ENCODE measurements at regions not wholly inside any gene's neighbourhood (a gene's known extent, or its start where the extent isn't known, plus 50 kb on each side); places are given as distances from the start of the nearest gene placed in this dataset.

DNA sequence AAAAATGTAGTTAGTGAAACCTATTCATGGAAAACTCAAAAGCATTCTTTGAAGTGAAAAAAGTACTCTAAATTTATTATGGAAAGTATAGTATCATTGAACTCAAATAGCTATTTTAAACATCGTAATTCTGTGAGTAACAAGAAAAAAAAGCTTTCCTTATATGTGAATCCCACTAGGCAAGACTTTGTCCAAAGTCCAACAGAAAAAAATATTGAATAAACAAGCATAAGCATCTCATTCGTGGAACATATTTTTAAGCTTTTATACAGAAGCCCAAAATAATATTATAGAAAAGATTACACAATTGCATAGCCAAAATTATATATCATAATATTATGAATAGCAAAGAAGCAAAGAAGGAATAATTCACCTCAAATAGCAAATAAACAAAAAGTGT is 79.4 kb upstream of the IFNE start:
- ChIA-PET POLR2A (no interaction called here), CTCF (interaction anchor here (0.5 to 1.6 kb wide), 4 partner anchors 12 to 315 kb away, joined by 3 to 4 read pairs (median 4); no protein-coding TSS in a partner anchor)
- no CpG with 5 or more reads among the region's 2 CpGs for WGBS (ENCODE audit: insufficient coverage)
- Histone ChIP-seq H3K4me3 (ENCODE audit: control insufficient read depth in 1 of 7, extremely low read depth in 1 of 7, insufficient read depth in 4 of 7, low read depth in 2 of 7, low read length in 6 of 7) (no peak overlapping the region), H3K27ac (ENCODE audit: insufficient read depth in 1 of 2, low read depth in 1 of 2, low read length in 2 of 2, poor library complexity in 1 of 2, severe bottlenecking in 2 of 2) (no peak overlapping the region), H3K36me3 (ENCODE audit: control insufficient read depth in 4 of 4, insufficient read depth in 4 of 4, low read length in 3 of 4) (no peaks in the 10 kb centered on the region), H3K4me1 (ENCODE audit: control extremely low read depth in 1 of 4, control insufficient read depth in 4 of 4, insufficient read depth in 4 of 4, low read length in 3 of 4) (peaks cover 4 to 17% (median 14%) of the 10 kb centered on the region in 4 experiments), H3K27me3 (replicated peaks in 2 of 5; ENCODE audit: control insufficient read depth in 4 of 5, insufficient read depth in 5 of 5, low read length in 4 of 5) (peaks cover 17 to 91% (median 39%) of the 10 kb centered on the region in 5 experiments), H3K9me3 (ENCODE audit: control extremely low read depth in 1 of 5, control insufficient read depth in 4 of 5, insufficient read depth in 2 of 5, low read depth in 1 of 5, low read length in 4 of 5) (no peaks in the 10 kb centered on the region)
- no peak for DNase-seq

DNA sequence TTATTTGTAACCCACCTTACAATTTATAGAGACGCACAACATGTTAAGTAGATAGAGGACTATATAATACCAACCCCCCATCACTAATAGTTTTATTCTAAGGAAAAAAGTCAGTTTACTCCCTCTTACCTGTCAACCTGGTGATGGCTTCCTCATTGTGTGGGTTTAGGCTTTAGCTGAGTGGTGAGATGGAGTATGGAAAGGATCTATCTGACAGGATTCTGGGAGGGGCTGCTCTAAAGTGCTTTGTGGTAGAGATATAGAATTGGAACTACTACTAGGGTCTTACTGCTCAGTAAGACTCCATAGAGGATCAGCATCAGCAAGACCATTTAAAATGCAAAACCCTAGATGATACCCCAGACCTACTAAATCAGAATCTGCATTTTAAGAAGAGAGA is 82.1 kb upstream of the IFNE start:
- POLR2A ChIA-PET = interaction anchor here (0.6 kb wide), 1 partner anchor 1671 kb away, joined by 3 read pairs; no protein-coding TSS in a partner anchor
- H3K27me3 ChIP-seq (replicated peaks in 2 of 5; ENCODE audit: control insufficient read depth in 4 of 5, insufficient read depth in 5 of 5, low read length in 4 of 5) = peaks cover 12 to 83% (median 32%) of the 10 kb centered on the region in 5 experiments
- no peak for DNase-seq
- CTCF ChIA-PET = no interaction called here
- WGBS (ENCODE audit: insufficient coverage) = no CpG with 5 or more reads among the region's 1 CpG
- no peaks in the 10 kb centered on the region for H3K36me3 ChIP-seq (ENCODE audit: control insufficient read depth in 4 of 4, insufficient read depth in 4 of 4, low read length in 3 of 4)
- no peak overlapping the region for H3K27ac ChIP-seq (ENCODE audit: insufficient read depth in 1 of 2, low read depth in 1 of 2, low read length in 2 of 2, poor library complexity in 1 of 2, severe bottlenecking in 2 of 2)
- no peaks in the 10 kb centered on the region for H3K9me3 ChIP-seq (ENCODE audit: control extremely low read depth in 1 of 5, control insufficient read depth in 4 of 5, insufficient read depth in 2 of 5, low read depth in 1 of 5, low read length in 4 of 5)
- peaks cover 0 to 9% (median 9%) of the 10 kb centered on the region in 4 experiments for H3K4me1 ChIP-seq (ENCODE audit: control extremely low read depth in 1 of 4, control insufficient read depth in 4 of 4, insufficient read depth in 4 of 4, low read length in 3 of 4)
- H3K4me3 ChIP-seq (ENCODE audit: control insufficient read depth in 1 of 7, extremely low read depth in 1 of 7, insufficient read depth in 4 of 7, low read depth in 2 of 7, low read length in 6 of 7) = no peak overlapping the region

DNA sequence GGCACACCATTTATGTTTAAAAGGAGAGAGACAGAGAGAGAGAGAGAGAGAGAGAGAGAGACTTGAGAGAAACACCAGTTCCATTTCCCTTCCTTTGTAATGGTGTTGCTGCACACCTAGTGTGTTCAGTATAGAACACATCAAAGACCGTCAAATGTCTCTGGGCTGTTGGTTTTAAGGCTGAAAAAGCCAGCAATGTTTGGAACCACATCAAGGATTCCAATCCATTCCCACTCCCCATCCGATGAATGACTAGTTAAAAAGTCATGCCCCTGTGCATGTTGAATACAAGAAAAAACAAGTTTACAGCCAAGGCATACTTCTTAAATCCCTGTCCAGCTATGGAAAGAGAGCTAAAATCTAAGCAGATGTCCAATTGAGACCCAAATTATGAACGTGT is 83.0 kb upstream of the IFNE start:
- peaks cover 11 to 74% (median 29%) of the 10 kb centered on the region in 5 experiments for H3K27me3 ChIP-seq (replicated peaks in 2 of 5; ENCODE audit: control insufficient read depth in 4 of 5, insufficient read depth in 5 of 5, low read length in 4 of 5)
- H3K36me3 ChIP-seq (ENCODE audit: control insufficient read depth in 4 of 4, insufficient read depth in 4 of 4, low read length in 3 of 4) = no peaks in the 10 kb centered on the region
- no peak for DNase-seq
- no peak overlapping the region for H3K27ac ChIP-seq (ENCODE audit: insufficient read depth in 1 of 2, low read depth in 1 of 2, low read length in 2 of 2, poor library complexity in 1 of 2, severe bottlenecking in 2 of 2)
- ChIA-PET POLR2A (no interaction called here), CTCF (interaction anchor here (0.9 kb wide), 1 partner anchor 34 kb away, joined by 3 read pairs; no protein-coding TSS in a partner anchor)
- peaks cover 0 to under 1% (median 0%) of the 10 kb centered on the region in 4 experiments for H3K4me1 ChIP-seq (ENCODE audit: control extremely low read depth in 1 of 4, control insufficient read depth in 4 of 4, insufficient read depth in 4 of 4, low read length in 3 of 4)
- no peaks in the 10 kb centered on the region for H3K9me3 ChIP-seq (ENCODE audit: control extremely low read depth in 1 of 5, control insufficient read depth in 4 of 5, insufficient read depth in 2 of 5, low read depth in 1 of 5, low read length in 4 of 5)
- WGBS (ENCODE audit: insufficient coverage) = 67% methylated on average over 2 of the region's 3 CpGs
- H3K4me3 ChIP-seq (ENCODE audit: control insufficient read depth in 1 of 7, extremely low read depth in 1 of 7, insufficient read depth in 4 of 7, low read depth in 2 of 7, low read length in 6 of 7) = no peak overlapping the region

DNA sequence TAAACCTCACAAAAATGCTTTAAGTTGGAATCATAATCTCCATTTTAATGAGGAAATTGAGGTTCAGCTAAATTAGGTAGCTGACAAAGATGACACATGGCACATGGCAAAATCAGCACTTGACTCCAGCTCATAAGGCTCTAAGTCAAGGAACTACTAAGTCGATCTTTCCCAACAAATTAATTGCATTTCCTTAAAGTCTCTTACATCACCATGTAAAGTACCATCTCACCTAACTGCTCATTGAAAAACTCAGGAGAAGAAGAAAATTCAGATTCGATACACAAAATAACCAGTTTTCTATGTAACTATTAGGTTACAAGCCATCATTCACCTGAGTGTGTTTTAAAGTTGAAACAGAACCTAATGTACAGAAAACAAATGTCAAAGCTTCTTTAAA is 85.8 kb upstream of the IFNE start:
- Histone ChIP-seq H3K27ac (ENCODE audit: insufficient read depth in 1 of 2, low read depth in 1 of 2, low read length in 2 of 2, poor library complexity in 1 of 2, severe bottlenecking in 2 of 2) (no peak overlapping the region), H3K4me1 (ENCODE audit: control extremely low read depth in 1 of 4, control insufficient read depth in 4 of 4, insufficient read depth in 4 of 4, low read length in 3 of 4) (no peaks in the 10 kb centered on the region), H3K4me3 (ENCODE audit: control insufficient read depth in 1 of 7, extremely low read depth in 1 of 7, insufficient read depth in 4 of 7, low read depth in 2 of 7, low read length in 6 of 7) (no peak overlapping the region), H3K9me3 (ENCODE audit: control extremely low read depth in 1 of 5, control insufficient read depth in 4 of 5, insufficient read depth in 2 of 5, low read depth in 1 of 5, low read length in 4 of 5) (no peaks in the 10 kb centered on the region), H3K27me3 (replicated peaks in 2 of 5; ENCODE audit: control insufficient read depth in 4 of 5, insufficient read depth in 5 of 5, low read length in 4 of 5) (peaks cover 9 to 58% (median 23%) of the 10 kb centered on the region in 5 experiments), H3K36me3 (ENCODE audit: control insufficient read depth in 4 of 4, insufficient read depth in 4 of 4, low read length in 3 of 4) (no peaks in the 10 kb centered on the region)
- no CpG with 5 or more reads among the region's 2 CpGs for WGBS (ENCODE audit: insufficient coverage)
- DNase-seq = no peak
- POLR2A ChIA-PET = interaction anchor here (0.6 kb wide), 1 partner anchor 315 kb away, joined by 4 read pairs; no protein-coding TSS in a partner anchor
- CTCF ChIA-PET = interaction anchor here (1.3 kb wide), 1 partner anchor 14 kb away, joined by 4 read pairs; no protein-coding TSS in a partner anchor

DNA sequence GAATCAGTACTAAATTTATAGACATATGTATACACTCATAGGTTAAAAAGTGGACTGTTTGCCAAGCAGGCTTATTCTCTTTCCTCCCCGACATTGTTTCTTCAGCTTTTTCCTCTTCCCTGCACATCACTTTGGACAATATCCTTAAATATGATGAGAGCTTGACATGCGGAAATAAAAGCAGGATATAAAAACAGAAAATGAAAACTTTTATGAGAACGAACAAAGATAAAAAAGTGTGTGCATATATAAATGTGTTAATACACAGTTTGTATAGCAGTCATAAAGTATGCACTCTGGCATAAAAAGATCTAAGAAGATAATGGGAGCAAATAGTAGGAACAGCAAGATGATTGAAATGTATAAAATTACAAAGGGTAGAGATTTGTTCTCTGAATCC is 86.4 kb upstream of the IFNE start:
- Histone ChIP-seq H3K4me1 (ENCODE audit: control extremely low read depth in 1 of 4, control insufficient read depth in 4 of 4, insufficient read depth in 4 of 4, low read length in 3 of 4) (no peaks in the 10 kb centered on the region), H3K9me3 (ENCODE audit: control extremely low read depth in 1 of 5, control insufficient read depth in 4 of 5, insufficient read depth in 2 of 5, low read depth in 1 of 5, low read length in 4 of 5) (no peaks in the 10 kb centered on the region), H3K36me3 (ENCODE audit: control insufficient read depth in 4 of 4, insufficient read depth in 4 of 4, low read length in 3 of 4) (no peaks in the 10 kb centered on the region), H3K27me3 (replicated peaks in 2 of 5; ENCODE audit: control insufficient read depth in 4 of 5, insufficient read depth in 5 of 5, low read length in 4 of 5) (peaks cover 9 to 53% (median 21%) of the 10 kb centered on the region in 5 experiments), H3K4me3 (ENCODE audit: control insufficient read depth in 1 of 7, extremely low read depth in 1 of 7, insufficient read depth in 4 of 7, low read depth in 2 of 7, low read length in 6 of 7) (no peak overlapping the region), H3K27ac (ENCODE audit: insufficient read depth in 1 of 2, low read depth in 1 of 2, low read length in 2 of 2, poor library complexity in 1 of 2, severe bottlenecking in 2 of 2) (no peak overlapping the region)
- no peak for DNase-seq
- WGBS (ENCODE audit: insufficient coverage) = no CpG with 5 or more reads among the region's 3 CpGs
- ChIA-PET POLR2A (no interaction called here), CTCF (interaction anchor here (1.3 kb wide), 1 partner anchor 14 kb away, joined by 4 read pairs; no protein-coding TSS in a partner anchor)

DNA sequence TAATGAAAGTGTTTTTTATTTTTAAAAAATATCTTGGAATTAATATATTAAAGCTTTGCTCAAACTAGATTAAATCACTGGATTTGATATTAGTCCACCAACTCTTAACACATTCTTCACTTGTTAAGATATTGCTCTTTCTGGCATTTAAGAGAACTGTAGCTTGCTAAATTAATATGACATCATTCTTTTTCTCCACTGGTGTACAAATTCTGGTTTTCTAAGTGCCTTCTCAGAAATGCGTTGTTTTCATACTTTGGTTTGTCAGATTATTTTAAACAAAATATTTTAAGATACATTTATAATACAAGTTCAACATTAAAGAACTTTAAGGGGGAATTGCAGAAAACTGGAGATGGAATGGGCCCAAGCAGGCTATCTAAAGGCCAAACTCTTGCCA is 87.6 kb upstream of the IFNE start:
- no peaks in the 10 kb centered on the region for H3K36me3 ChIP-seq (ENCODE audit: control insufficient read depth in 4 of 4, insufficient read depth in 4 of 4, low read length in 3 of 4)
- H3K4me3 ChIP-seq (ENCODE audit: control insufficient read depth in 1 of 7, extremely low read depth in 1 of 7, insufficient read depth in 4 of 7, low read depth in 2 of 7, low read length in 6 of 7) = no peak overlapping the region
- no peaks in the 10 kb centered on the region for H3K4me1 ChIP-seq (ENCODE audit: control extremely low read depth in 1 of 4, control insufficient read depth in 4 of 4, insufficient read depth in 4 of 4, low read length in 3 of 4)
- no peaks in the 10 kb centered on the region for H3K9me3 ChIP-seq (ENCODE audit: control extremely low read depth in 1 of 5, control insufficient read depth in 4 of 5, insufficient read depth in 2 of 5, low read depth in 1 of 5, low read length in 4 of 5)
- WGBS (ENCODE audit: insufficient coverage) = no CpG with 5 or more reads among the region's 1 CpG
- H3K27ac ChIP-seq (ENCODE audit: insufficient read depth in 1 of 2, low read depth in 1 of 2, low read length in 2 of 2, poor library complexity in 1 of 2, severe bottlenecking in 2 of 2) = no peak overlapping the region
- no peak for DNase-seq
- ChIA-PET CTCF (no interaction called here), POLR2A (no interaction called here)
- peaks cover 6 to 41% (median 17%) of the 10 kb centered on the region in 5 experiments for H3K27me3 ChIP-seq (replicated peaks in 2 of 5; ENCODE audit: control insufficient read depth in 4 of 5, insufficient read depth in 5 of 5, low read length in 4 of 5)

DNA sequence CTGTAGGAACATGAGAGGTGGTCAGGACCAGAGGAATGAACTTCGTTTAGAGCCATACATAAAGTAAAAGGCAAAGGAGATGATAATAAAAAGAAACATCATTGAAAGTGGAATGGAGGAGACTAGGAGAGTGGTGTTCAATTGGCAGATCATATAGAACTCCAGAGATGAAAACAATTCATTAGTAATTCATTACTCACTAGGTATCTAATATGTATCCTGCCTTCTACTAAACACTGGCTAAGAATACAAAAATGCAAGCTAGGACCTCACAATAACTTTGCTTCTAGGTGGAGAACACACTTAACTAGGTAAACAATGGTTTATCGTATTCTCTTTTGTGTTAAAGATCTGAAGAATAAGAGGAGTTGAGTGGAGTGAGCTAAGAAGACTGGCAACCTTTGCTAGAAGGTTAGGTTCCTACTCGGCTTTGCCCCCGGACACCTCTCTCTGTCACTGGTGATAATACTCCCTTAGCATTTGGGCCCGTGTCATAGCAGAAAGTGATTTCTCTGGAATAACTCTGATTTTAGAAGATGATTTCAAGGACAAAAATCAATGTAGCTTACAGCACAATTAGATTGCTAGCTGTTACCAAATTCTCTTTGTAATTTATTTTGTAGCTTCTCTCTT is 88.6 kb upstream of the IFNE start:
- no peak for DNase-seq
- CTCF ChIA-PET = interaction anchor here (1.0 kb wide), 1 partner anchor 317 kb away, joined by 3 read pairs; no protein-coding TSS in a partner anchor
- Histone ChIP-seq H3K4me3 (ENCODE audit: control insufficient read depth in 1 of 7, extremely low read depth in 1 of 7, insufficient read depth in 4 of 7, low read depth in 2 of 7, low read length in 6 of 7) (no peak overlapping the region), H3K27ac (ENCODE audit: insufficient read depth in 1 of 2, low read depth in 1 of 2, low read length in 2 of 2, poor library complexity in 1 of 2, severe bottlenecking in 2 of 2) (no peak overlapping the region), H3K36me3 (ENCODE audit: control insufficient read depth in 4 of 4, insufficient read depth in 4 of 4, low read length in 3 of 4) (no peaks in the 10 kb centered on the region), H3K27me3 (replicated peaks in 2 of 5; ENCODE audit: control insufficient read depth in 4 of 5, insufficient read depth in 5 of 5, low read length in 4 of 5) (peaks cover 2 to 32% (median 13%) of the 10 kb centered on the region in 5 experiments), H3K9me3 (ENCODE audit: control extremely low read depth in 1 of 5, control insufficient read depth in 4 of 5, insufficient read depth in 2 of 5, low read depth in 1 of 5, low read length in 4 of 5) (no peaks in the 10 kb centered on the region), H3K4me1 (ENCODE audit: control extremely low read depth in 1 of 4, control insufficient read depth in 4 of 4, insufficient read depth in 4 of 4, low read length in 3 of 4) (no peaks in the 10 kb centered on the region)
- POLR2A ChIA-PET = interaction anchor here (0.8 kb wide), 1 partner anchor 1298 kb away, joined by 4 read pairs; no protein-coding TSS in a partner anchor
- 97% methylated on average over 5 of the region's 5 CpGs for WGBS (ENCODE audit: insufficient coverage)

All from common myeloid progenitor, CD34-positive (primary cell).